PC-9 (cell line): ENCODE measurements at regions not wholly inside any gene's neighbourhood (a gene's known extent, or its start where the extent isn't known, plus 50 kb on each side); places are given as distances from the start of the nearest gene placed in this dataset.

ENCODE experiments used
- CTCF ChIP-seq: fragments of 200-600 bp; sonication (generic); conservative IDR thresholded peaks from 2 replicates; pipeline ENCODE4 v1.6.1; 2017; ENCODE audit warnings: mixed run types, antibody characterized with exemption, mild to moderate bottlenecking, moderate library complexity
- EZH2 ChIP-seq: fragments of 200-600 bp; sonication (generic); IDR thresholded peaks from 2 replicates; pipeline ENCODE4 v1.8.0; 2017; ENCODE audit warnings: antibody characterized with exemption, low read depth

- TF ChIP-seq CTCF (no peak), EZH2 (no peak)
Observed at GRCh38 chr10:27297844-27298521, 57.4 kb upstream of the ACBD5 start.
